GM21528 (cell line): ENCODE measurements at regions not wholly inside any gene's neighbourhood (a gene's known extent, or its start where the extent isn't known, plus 50 kb on each side); places are given as distances from the start of the nearest gene placed in this dataset.

Source experiments
- ATAC-seq: cut with Tn5 transposase; IDR thresholded peaks from one replicate; pipeline ENCODE4 v1.9.1; 2021; ENCODE audit warnings: mild to moderate bottlenecking, moderate library complexity; ENCODE audit not compliant: unreplicated experiment, low FRiP score

DNA sequence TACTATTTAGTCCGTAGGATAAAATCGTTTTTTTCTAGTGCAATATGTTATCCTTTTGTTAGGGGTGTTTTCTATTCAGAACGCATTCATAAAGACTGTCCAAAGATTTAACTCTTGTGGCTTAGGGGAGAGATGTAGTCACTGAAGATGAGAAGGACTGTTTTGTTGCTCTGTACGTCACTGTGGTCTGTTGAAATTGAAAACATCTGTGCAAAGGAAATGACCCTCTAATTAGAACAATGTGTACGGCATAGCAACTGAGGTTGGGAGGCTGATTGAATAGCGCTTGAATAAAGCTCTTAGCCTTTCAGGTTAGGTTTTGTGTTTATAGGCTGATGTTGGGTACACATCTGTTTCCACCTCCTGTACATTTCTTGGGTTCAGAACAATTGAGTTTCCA is 453.4 kb upstream of the AKR1E2 start:
- ATAC-seq = no peak

DNA sequence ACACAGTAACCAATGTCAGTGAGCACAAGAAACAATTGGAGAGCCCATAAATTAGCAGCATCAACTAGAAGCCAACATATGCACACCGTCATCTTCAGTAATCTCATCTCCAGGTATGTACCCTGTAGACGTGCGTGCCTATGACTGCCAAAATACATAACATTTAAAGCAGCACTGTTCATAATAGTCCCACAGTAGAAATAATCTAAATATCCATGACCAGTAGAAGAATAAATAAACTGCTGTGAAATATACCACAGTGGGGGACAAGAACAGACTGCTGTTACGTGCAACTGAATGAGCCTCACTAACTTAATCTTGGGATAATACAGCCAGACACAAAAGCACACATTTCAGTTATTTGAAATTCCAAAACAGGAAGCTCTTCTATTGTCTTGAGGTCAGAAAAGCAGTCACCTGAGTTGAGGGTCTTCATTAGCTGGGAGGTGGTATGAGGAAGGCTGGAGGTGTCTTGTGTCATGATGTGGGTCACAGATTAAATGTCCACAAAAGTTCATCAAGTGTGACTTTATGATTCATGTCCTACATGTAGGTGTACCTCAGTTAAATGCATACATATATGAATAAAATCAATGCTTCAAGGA is 454.2 kb upstream of the AKR1E2 start:
- ATAC-seq = no peak

GRCh38 chr10:4370376-4370775 is 455.6 kb upstream of the AKR1E2 start:
- ATAC-seq = no peak

- no peak for ATAC-seq
These were observed 464.4 kb upstream of the AKR1E2 start for GRCh38 chr10:4361581-4361980.

DNA sequence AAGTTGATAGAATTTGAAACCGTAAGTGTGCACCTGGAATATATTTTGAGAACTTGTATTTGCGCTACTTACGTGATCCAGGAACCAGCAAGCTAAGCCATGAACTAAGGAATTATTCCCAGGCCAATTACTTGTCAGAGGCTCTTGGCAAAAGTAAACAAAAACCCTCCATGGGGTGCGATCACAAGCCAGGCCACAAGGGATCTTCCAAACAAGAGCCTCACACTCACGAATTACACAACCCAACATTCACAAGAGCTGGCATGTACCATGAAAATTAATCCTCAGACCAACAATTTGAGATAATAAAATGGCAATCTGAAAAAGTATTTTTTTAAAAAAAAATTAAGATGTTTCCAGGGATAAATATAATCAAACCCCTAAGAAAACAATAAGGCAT is 467.0 kb upstream of the AKR1E2 start:
- ATAC-seq = no peak

DNA sequence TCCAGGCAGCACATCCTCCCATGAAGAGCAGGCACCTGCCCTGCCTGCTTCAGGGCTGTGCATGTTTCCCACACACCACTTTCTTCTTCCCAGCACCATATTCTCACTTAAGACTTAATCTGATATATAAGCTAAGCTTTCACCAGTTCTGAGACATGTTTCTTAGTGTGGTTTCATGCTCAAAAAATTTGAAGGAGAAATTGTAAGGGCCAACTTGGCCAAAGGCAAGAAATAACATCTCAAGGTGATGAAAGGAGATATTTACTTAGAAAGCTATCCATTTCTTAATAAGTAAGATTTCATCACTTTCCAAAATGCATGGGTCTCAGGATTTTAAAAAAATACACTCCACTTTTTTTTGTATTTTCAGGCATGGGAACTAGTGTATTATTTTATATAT is 468.1 kb upstream of the AKR1E2 start:
- no peak for ATAC-seq

DNA sequence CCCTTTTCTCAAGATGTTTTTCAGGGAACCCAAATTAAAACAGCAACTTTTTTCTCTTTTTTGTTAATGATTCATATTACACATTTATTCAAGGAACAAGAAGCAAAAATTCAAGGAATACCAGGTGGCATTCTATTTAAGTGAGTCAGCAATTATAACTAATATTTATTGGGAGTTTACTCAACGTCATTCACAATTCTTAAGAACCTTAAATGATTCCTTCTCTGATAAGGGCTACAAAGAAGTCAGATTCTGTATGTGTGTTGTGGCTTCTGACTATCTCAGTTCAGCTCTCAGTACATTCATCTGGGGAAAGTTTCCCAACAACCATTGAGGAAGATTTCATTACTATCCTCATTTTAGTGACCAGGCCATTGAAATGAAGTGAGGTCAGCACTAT is 470.7 kb upstream of the AKR1E2 start:
- no peak for ATAC-seq

DNA sequence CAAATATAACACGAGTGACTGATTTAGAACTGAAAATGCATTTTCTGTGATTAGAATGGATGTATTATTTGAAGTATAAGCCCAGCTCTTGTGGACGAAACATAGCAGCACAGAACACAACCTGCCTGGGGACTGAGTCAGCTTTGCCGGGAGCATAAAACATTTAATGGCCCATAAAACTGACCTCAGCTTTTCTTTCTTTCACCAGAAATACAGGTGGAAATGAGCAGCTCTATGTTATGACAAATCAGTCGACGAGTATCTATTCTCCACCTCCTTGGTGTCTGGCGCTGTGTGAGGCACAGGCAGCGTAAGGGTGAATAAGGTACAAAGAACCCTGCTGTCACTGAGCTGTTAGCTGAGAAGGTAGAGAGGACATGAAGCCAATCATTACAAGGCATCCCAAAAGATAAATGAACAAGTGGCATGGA is 471.6 kb upstream of the AKR1E2 start:
- ATAC-seq = no peak

- ATAC-seq = no peak
These were observed 472.0 kb upstream of the AKR1E2 start for GRCh38 chr10:4353964-4354363.

DNA sequence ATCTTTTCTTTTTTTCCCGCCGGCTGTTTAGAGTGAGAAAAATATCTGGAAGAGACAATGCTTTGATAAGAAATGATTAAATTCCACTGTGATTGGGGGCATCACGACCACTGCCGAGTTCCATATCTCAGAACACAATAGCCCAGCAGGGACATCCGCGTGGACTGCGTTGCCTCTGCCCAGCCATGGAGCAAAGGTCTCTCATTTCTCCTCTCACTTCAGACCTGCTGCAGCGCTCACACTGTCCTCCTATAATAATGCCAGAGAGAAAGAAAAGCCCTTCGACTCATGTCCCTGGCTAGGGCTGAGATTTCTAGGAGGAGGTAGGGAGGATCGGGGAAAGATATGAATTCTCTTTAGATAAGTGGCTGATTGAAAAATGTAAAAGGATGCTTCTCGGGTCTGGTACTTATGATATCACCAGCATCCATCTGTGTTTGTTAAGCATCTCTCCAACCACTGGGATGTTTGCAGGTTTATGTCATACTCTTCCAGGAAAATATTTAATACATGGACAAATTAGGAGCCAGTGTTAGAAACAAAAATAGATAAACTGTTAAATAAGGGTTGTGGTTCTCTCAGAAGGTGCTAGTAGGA is 472.9 kb upstream of the AKR1E2 start:
- no peak for ATAC-seq

DNA sequence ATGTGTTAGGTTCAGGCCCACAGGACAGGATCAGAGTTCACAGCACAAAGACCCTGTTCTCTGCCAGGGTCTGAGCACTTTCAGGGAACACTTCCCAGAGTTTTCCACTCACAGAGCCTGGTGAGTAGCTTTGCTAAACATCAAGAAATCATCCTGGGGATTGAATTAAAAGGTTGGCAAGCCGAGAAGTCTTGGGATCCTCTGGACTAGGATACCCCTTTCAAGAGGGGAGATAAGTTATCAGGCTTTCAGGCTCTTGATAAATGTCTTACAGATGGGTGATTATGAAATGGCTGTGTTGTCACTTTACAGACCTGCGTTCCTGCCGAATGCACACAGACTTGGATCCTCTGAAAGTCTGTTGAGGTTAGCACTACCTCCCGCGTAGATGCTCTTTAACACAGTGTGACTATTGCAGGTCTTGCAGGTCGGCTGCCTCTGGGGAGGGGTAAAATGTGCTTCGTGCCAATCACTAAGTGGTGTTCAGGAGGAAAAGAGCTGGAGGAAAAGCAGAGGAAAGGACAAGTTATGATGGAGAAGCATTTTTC is 473.5 kb upstream of the AKR1E2 start:
- ATAC-seq = no peak

DNA sequence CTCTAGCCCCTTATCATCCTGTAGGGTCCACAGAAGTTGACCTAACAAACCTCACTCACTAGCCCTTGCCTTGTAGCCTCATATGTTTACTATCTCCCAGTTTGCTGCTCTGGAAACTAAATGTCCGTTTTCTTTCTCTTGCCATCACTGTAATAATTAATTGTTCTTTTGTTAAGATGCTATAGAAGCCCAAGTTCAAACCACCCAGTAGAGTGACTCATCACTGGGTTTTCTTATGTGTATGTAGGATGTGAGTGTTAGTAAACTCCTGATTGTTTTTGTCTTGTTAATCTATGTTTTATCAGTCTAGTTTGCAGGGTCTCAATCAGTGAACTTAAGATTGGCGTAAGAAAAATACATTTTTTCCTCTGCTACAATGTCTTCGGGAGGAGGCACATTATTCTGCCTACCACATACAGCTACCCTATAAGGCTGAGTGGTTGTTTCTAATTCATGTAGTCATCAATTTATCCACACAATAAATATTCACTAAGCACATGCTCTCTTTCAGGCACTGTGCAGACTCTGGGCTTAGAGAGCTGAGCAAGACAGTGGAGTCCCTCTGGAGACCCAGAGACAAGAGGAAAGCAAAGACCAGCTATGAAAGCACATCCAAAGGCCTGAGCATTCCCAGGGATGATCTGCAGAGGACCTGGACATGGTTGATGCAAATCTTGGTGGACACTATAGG is 474.1 kb upstream of the AKR1E2 start:
- ATAC-seq = no peak

GRCh38 chr10:4347397-4347796 is 478.6 kb upstream of the AKR1E2 start:
- no peak for ATAC-seq

GRCh38 chr10:4345877-4346646 is 479.9 kb upstream of the AKR1E2 start:
- ATAC-seq = no peak

DNA sequence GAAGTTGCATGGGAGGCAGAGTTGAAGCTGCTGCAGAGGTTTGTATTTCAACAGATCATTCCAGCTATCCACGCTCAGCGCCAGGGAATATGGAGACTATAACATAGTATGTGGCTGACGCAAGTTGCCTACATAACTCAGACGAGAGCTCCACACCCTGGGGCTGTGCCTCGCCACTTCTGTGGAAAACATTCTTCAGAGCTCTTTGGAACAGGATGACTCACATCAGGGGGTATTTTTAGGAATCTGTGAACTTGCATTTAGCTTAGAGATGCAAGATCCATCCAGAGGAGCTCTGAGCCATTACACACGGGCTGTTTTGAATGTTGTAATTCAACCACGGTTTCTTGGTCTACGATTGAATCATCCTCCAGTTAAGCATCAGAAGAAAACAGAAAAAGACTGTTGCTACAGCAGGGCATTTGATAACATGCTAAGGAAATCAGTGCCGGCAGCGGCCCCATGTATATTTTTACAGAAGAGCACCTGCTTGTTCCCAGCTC is 481.5 kb upstream of the AKR1E2 start:
- ATAC-seq = no peak

GRCh38 chr10:4343873-4344272 is 482.1 kb upstream of the AKR1E2 start:
- ATAC-seq = no peak

GRCh38 chr10:4343091-4343490 is 482.9 kb upstream of the AKR1E2 start:
- ATAC-seq = no peak

- no peak for ATAC-seq
These were observed 487.2 kb upstream of the AKR1E2 start for GRCh38 chr10:4338768-4339167.

DNA sequence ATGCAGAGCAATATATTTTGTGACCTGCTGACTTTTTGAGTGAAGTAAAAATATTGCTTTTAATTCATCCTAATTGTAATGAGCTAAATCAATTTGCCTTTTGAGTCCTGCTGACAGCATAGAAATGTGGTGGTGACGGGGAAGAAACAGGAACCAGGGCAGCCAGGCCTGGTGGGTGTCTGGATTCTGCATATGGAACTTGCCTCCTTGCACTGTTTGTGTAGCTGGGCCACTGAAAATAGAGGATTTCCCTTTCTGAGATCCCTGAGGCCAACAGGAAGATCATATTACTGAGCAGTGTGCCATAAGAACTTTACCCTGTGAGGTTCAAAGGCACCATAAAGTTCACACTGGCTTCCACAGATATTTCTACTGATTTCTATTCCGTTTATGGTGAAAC is 488.4 kb upstream of the AKR1E2 start:
- no peak for ATAC-seq

GRCh38 chr10:4334871-4335270 is 491.1 kb upstream of the AKR1E2 start:
- no peak for ATAC-seq

DNA sequence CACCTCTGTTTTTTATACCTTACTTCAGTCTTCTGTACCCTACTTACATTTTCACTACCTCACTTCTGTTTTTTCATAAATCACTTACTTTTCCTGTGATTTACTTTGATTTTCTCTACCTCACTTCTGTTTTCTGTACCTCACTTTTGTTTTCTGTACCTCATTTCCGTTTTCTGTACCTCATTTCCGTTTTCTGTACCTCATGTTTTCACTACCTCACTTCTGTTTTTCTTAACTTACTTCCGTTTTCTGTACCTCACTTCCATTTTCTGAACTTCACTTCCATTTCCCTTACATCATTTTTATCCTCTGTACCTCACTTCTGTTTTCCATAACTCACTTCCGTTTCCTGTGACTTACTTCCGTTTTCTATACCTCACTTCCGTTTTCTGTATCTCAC is 492.0 kb upstream of the AKR1E2 start:
- ATAC-seq = no peak
